K562 (cell line): ENCODE measurements at regions not wholly inside any gene's neighbourhood (a gene's known extent, or its start where the extent isn't known, plus 50 kb on each side); places are given as distances from the start of the nearest gene placed in this dataset.

Experiments
- ATAC-seq: fragments of 200-7000 bp; cut with Tn5 transposase; 3 replicates; pipeline ENCODE4 v1.9.1; 2020; ENCODE audit warnings: moderate library complexity
- BruUV-seq: library from RNA; stranded (reverse); fragments of 400-500 nt; replicated peaks from 2 replicates; lab custom pipeline; 2021; lab: Mats Ljungman, UMichigan
- CTCF ChIA-PET: fragments of 300-600 bp; formaldehyde crosslinking; extraction: SDS; loops from one replicate; lab custom pipeline; 2021; ENCODE audit warnings: low intra/inter-chr PET ratio; lab: Yijun Ruan, JAX
- POLR2A ChIA-PET: fragments of 300-600, 350-650 bp; sonication (Branson Sonifier 250); formaldehyde crosslinking; extraction: SDS; loops from one replicate; lab custom pipeline; 2021; ENCODE audit warnings: antibody characterized with exemption, inconsistent platforms; lab: Yijun Ruan, JAX
- DNase-seq, 4 experiments: peaks; one replicate each; pipeline versions ENCODE4 v3.0.0 to v3.0.0-alpha.2; 2011 to 2018; ENCODE audit warnings: low spot score in 3 of 4, mixed read lengths in 3 of 4; ENCODE audit errors: extremely low read depth in 1 of 4
- FAIRE-seq: peaks from 2 replicates; lab custom pipeline; 2011; peaks lifted over from hg19 to GRCh38; lab: Jason Lieb, UNC
- H2AFZ ChIP-seq: 2 replicates; pipeline ENCODE4 v1.6.0; 2011; ENCODE audit warnings: low read depth, low read length, control low read depth, inconsistent platforms
- H3K27ac ChIP-seq: fragments of 200-600 bp; 3 replicates; pipeline ENCODE4 v1.8.0; 2011; ENCODE audit warnings: low read depth, mild to moderate bottlenecking, control low read depth, inconsistent platforms, low read length, moderate library complexity, mixed read lengths; ENCODE audit errors: extremely low read depth
- H3K27me3 ChIP-seq, 2 experiments: fragments of 300-600 bp in 1 of 2; 2 replicates in 1 of 2; 3 replicates in 1 of 2; pipeline versions ENCODE4 v1.6.0 to v1.8.0; 2011; ENCODE audit warnings: inconsistent platforms in 2 of 2, low read length in 2 of 2, mild to moderate bottlenecking in 1 of 2, mixed read lengths in 1 of 2, moderate library complexity in 1 of 2; ENCODE audit not compliant: control insufficient read depth in 2 of 2, insufficient read depth in 2 of 2
- H3K36me3 ChIP-seq: fragments of 300-600 bp; 3 replicates; pipeline ENCODE4 v1.8.0; 2011; ENCODE audit warnings: mild to moderate bottlenecking, low read length, inconsistent platforms; ENCODE audit not compliant: control insufficient read depth, insufficient read depth
- H3K4me1 ChIP-seq, 2 experiments: fragments of 200-600 bp in 1 of 2; replicated peaks in 1 of 2; 2 replicates in 1 of 2; 3 replicates in 1 of 2; pipeline versions ENCODE4 v1.5.1 to v1.8.0; 2011; ENCODE audit warnings: inconsistent platforms in 2 of 2, low read length in 2 of 2, mild to moderate bottlenecking in 1 of 2, mixed read lengths in 1 of 2, moderate library complexity in 1 of 2; ENCODE audit not compliant: control insufficient read depth in 2 of 2, insufficient read depth in 2 of 2
- H3K4me2 ChIP-seq: 2 replicates; pipeline ENCODE4 v1.6.1; 2011; ENCODE audit warnings: low read length, control low read depth, inconsistent platforms, mixed read lengths; ENCODE audit not compliant: insufficient read depth
- H3K4me3 ChIP-seq: fragments of 200-600 bp; sonication (generic), shearing (Covaris generic); 2 replicates; pipeline ENCODE4 v1.5.1; 2016; ENCODE audit warnings: control low read depth, inconsistent platforms
- H3K79me2 ChIP-seq: fragments of 200-600 bp; 3 replicates; pipeline ENCODE4 v1.8.0; 2011; ENCODE audit warnings: low read length, inconsistent platforms; ENCODE audit not compliant: control insufficient read depth, insufficient read depth
- H3K9ac ChIP-seq, 2 experiments: 2 replicates each; pipeline versions ENCODE4 v1.6.0 to v1.6.1; 2011; ENCODE audit warnings: low read depth in 2 of 2, low read length in 2 of 2, control low read depth in 1 of 2, inconsistent platforms in 1 of 2, mild to moderate bottlenecking in 1 of 2, mixed read lengths in 1 of 2; ENCODE audit not compliant: insufficient read depth in 1 of 2
- H3K9me1 ChIP-seq: one replicate; pipeline ENCODE4 v1.6.0; 2011; ENCODE audit warnings: inconsistent platforms, mild to moderate bottlenecking, low read length, moderate library complexity; ENCODE audit not compliant: control insufficient read depth, insufficient read depth
- H3K9me3 ChIP-seq: replicated peaks from 2 replicates; pipeline ENCODE4 v1.5.1; 2011; ENCODE audit warnings: low read depth, low read length, inconsistent platforms; ENCODE audit not compliant: control insufficient read depth, insufficient read depth
- H4K20me1 ChIP-seq: replicated peaks from 2 replicates; pipeline ENCODE4 v1.6.1; 2011; ENCODE audit warnings: low read length, inconsistent platforms, mixed read lengths; ENCODE audit not compliant: control insufficient read depth, insufficient read depth
- CCAR2 ChIP-seq: fragments of 200-400 bp; formaldehyde crosslinking; IDR thresholded peaks from 2 replicates; pipeline ENCODE4 v1.6.1; 2017; ENCODE audit warnings: mild to moderate bottlenecking, low read depth, low read length
- HSF4 ChIP-seq: fragments of 250-450 bp; sonication (Bioruptor Pico); IDR thresholded peaks from 2 replicates; pipeline ENCODE4 v2.1.2; 2022; ENCODE audit warnings: mild to moderate bottlenecking, moderate library complexity, borderline replicate concordance
- KLF10 ChIP-seq: fragments of 250-450 bp; sonication (Bioruptor Pico); IDR thresholded peaks from 2 replicates; pipeline ENCODE4 v1.6.1; 2021; ENCODE audit warnings: matching md5 sums
- LARP7 ChIP-seq: fragments of 450-650 bp; IDR thresholded peaks from 2 replicates; pipeline ENCODE4 v1.6.1; 2016
- TBP ChIP-seq: optimal IDR thresholded peaks from 2 replicates; pipeline ENCODE3; 2011; ENCODE audit warnings: low read depth, low read length, improper control_type of control experiment
- ZNF197 ChIP-seq: fragments of 200-800 bp; sonication (Bioruptor generic); IDR thresholded peaks from 2 replicates; pipeline ENCODE4 v1.6.1; 2016; ENCODE audit warnings: low read depth, missing genetic modification characterization, missing compliant biosample characterization
- ZNF431 ChIP-seq: sonication (generic); formaldehyde crosslinking; IDR thresholded peaks from 2 replicates; pipeline ENCODE4 v1.8.0; 2022; ENCODE audit warnings: mild to moderate bottlenecking, missing genetic modification reagents
- WGBS: fragments of 100-300 bp; shearing (Covaris generic); methylation state at CpG from one replicate; pipeline ENCODE4 v1.1.6; 2016; ENCODE audit warnings: low coverage, mixed read lengths; ENCODE audit not compliant: insufficient coverage; ENCODE audit errors: missing lambda C conversion rate; 5-methylcytosine and 5-hydroxymethylcytosine counted together
- in situ Hi-C: fragments of 300-500 bp; cut with MboI; formaldehyde crosslinking; loops from 4 replicates; pipeline ENCODE4 v1.15.0; 2018; ENCODE audit warnings: inconsistent platforms, mixed read lengths
- intact Hi-C: fragments of 100-400 bp; cut with micrococcal nuclease; formaldehyde crosslinking; loops from 2 replicates; pipeline ENCODE4 v1.14.2; 2022
- TF ChIP-seq, protein P1 (sequence below): fragments of 200-800 bp; sonication (Bioruptor generic); IDR thresholded peaks from 2 replicates; pipeline ENCODE4 v1.6.1; 2016; ENCODE audit warnings: missing genetic modification characterization, missing compliant biosample characterization

DNA sequence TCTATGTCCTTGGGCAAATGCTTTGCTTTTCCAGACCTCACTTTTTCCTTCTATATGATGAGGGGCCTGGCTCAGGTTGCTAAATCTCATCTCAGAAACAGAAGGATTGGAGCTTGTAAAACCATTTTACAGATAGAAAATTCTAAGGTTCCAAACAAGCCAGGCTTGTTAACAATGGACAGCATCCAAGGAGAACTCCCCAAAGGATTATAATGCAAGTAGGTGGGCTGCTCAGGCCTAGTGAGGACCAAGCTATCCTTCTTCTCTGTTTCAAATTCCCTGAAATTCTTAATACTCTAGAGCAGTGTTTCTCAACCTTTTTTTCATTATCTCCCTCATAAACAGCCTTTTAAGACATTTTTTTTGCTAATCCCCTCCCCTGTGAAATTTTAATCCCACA lies 269.8 kb downstream of the TMEM38B start:
- Histone ChIP-seq H3K79me2 (no peaks in the 10 kb centered on the region), H3K9ac (no peak overlapping the region), H2AFZ (no peak overlapping the region), H3K36me3 (no peaks in the 10 kb centered on the region), H3K4me2 (no peak overlapping the region), H3K27ac (no peak overlapping the region), H3K27me3 (no peaks in the 10 kb centered on the region), H3K9me1 (no peaks in the 10 kb centered on the region), H3K4me1 (no peaks in the 10 kb centered on the region), H3K4me3 (no peak overlapping the region), H4K20me1 (no peaks in the 10 kb centered on the region), H3K9me3 (no peaks in the 10 kb centered on the region)
- DNase-seq (no peak), ATAC-seq (no peak), FAIRE-seq (no peak)
- in situ Hi-C loops (no loop called here), intact Hi-C loops (no loop called here)
- no TSS peak for BruUV-seq
- POLR2A ChIA-PET = no interaction called here
- CTCF ChIA-PET = no interaction called here
- TF ChIP-seq LARP7 (no peak), ZNF197 (no peak), CCAR2 (no peak), TBP (no peak), KLF10 (CRISPR knock-in tag) (no peak)

DNA sequence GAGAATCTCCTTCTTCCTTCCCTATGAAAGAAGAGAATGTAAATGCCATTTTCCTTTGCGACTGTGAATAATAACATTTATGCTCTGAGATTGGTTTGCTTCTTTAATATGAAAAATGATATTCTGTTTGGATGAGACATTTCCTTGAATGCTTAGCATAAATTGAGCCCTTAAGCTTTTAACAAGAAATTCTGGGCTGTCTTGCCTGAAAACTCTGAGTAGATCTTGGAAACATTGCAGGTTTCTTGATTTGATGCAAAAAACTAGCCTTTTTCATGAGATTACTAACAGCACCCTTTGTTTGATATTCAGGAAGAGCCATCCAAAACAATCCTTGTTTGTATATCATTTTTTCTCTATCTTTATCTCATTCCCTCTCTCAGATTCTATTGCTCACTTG lies 272.5 kb downstream of the TMEM38B start:
- TF ChIP-seq ZNF431 (CRISPR knock-in tag) (no peak), HSF4 (no peak)
- TF ChIP-seq, protein P1, sequence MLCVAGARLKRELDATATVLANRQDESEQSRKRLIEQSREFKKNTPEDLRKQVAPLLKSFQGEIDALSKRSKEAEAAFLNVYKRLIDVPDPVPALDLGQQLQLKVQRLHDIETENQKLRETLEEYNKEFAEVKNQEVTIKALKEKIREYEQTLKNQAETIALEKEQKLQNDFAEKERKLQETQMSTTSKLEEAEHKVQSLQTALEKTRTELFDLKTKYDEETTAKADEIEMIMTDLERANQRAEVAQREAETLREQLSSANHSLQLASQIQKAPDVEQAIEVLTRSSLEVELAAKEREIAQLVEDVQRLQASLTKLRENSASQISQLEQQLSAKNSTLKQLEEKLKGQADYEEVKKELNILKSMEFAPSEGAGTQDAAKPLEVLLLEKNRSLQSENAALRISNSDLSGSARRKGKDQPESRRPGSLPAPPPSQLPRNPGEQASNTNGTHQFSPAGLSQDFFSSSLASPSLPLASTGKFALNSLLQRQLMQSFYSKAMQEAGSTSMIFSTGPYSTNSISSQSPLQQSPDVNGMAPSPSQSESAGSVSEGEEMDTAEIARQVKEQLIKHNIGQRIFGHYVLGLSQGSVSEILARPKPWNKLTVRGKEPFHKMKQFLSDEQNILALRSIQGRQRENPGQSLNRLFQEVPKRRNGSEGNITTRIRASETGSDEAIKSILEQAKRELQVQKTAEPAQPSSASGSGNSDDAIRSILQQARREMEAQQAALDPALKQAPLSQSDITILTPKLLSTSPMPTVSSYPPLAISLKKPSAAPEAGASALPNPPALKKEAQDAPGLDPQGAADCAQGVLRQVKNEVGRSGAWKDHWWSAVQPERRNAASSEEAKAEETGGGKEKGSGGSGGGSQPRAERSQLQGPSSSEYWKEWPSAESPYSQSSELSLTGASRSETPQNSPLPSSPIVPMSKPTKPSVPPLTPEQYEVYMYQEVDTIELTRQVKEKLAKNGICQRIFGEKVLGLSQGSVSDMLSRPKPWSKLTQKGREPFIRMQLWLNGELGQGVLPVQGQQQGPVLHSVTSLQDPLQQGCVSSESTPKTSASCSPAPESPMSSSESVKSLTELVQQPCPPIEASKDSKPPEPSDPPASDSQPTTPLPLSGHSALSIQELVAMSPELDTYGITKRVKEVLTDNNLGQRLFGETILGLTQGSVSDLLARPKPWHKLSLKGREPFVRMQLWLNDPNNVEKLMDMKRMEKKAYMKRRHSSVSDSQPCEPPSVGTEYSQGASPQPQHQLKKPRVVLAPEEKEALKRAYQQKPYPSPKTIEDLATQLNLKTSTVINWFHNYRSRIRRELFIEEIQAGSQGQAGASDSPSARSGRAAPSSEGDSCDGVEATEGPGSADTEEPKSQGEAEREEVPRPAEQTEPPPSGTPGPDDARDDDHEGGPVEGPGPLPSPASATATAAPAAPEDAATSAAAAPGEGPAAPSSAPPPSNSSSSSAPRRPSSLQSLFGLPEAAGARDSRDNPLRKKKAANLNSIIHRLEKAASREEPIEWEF (CRISPR knock-in tag) = no peak
- TF ChIP-seq, all 486 proteins: peak for 0
- Histone ChIP-seq H3K4me1 (no peaks in the 10 kb centered on the region), H3K9me3 (no peaks in the 10 kb centered on the region), H2AFZ (no peak overlapping the region), H3K9ac (no peak overlapping the region), H4K20me1 (no peaks in the 10 kb centered on the region), H3K9me1 (no peaks in the 10 kb centered on the region), H3K4me2 (no peak overlapping the region), H3K79me2 (no peaks in the 10 kb centered on the region), H3K4me3 (no peak overlapping the region), H3K36me3 (no peaks in the 10 kb centered on the region), H3K27ac (no peak overlapping the region), H3K27me3 (no peaks in the 10 kb centered on the region)
- in situ Hi-C loops (no loop called here), intact Hi-C loops (no loop called here)
- ATAC-seq (no peak), FAIRE-seq (no peak), DNase-seq (no peak)
- POLR2A ChIA-PET = no interaction called here
- CTCF ChIA-PET = no interaction called here
- BruUV-seq = no TSS peak
- WGBS = 0% methylated on average over 1 of the region's 1 CpG
